ENCODE measurements at regions not wholly inside any gene's neighbourhood (a gene's known extent, or its start where the extent isn't known, plus 50 kb on each side); places are given as distances from the start of the nearest gene placed in this dataset.

DNA sequence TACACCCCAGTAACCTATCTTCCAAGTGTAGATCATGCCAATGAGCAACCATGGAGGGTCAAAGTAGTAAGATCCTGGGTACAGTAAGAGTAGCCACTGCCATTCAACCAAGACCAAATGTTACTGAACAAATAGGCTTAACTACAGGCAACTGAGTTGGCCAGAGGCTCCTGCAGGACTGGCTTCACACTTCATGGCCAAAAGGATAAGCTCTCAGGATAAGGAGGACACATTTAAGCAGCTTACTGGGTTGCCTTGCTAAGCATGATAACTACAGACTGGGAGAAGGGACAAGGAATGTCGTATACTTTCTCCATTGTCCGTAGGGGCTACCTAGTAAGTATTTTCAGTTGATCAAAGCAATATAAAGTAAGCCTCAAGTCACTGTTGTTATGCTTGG, 174.7 kb downstream of the INO80D start:
- no peaks in the 10 kb centered on the region for H3K27me3 ChIP-seq (ENCODE audit: control insufficient read depth, extremely low read depth, insufficient read depth, low read length)
- no peaks in the 10 kb centered on the region for H3K36me3 ChIP-seq (ENCODE audit: control insufficient read depth in 2 of 2, extremely low read depth in 1 of 2, insufficient read depth in 2 of 2, low read length in 2 of 2)
- dilution Hi-C loops (cut with MboI; ENCODE audit: extremely low pct_ligation_motif_present, low sequenced_read_pairs): no loop called here
- H3K9me1 ChIP-seq (ENCODE audit: control insufficient read depth, extremely low read depth, insufficient read depth, low read length): no peaks in the 10 kb centered on the region
- H3K4me2 ChIP-seq (ENCODE audit: control insufficient read depth, extremely low read depth, insufficient read depth, low read depth, low read length): no peak overlapping the region
- DNase-seq (ENCODE audit: low read depth, low spot score): no peak
- no peak overlapping the region for H2AFZ ChIP-seq (ENCODE audit: control insufficient read depth, low read length)
- FAIRE-seq: no peak
- no peaks in the 10 kb centered on the region for H3K79me2 ChIP-seq (ENCODE audit: control insufficient read depth, insufficient read depth, low read length)
- H3K9me3 ChIP-seq (ENCODE audit: control insufficient read depth, low read depth, low read length): no peaks in the 10 kb centered on the region
- H3K4me3 ChIP-seq (ENCODE audit: control insufficient read depth in 2 of 3, extremely low read depth in 1 of 3, insufficient read depth in 2 of 3, low read depth in 1 of 3, low read length in 3 of 3): no peak overlapping the region
- no peaks in the 10 kb centered on the region for H3K4me1 ChIP-seq (ENCODE audit: control insufficient read depth, extremely low read depth, insufficient read depth, low read length)
- H3K9ac ChIP-seq (ENCODE audit: control insufficient read depth, extremely low read depth, insufficient read depth, low read length): no peak overlapping the region
- TF ChIP-seq EZH2 (IDR thresholded peaks at IDR 0.05; ENCODE audit: low read length): no peak
- no peak overlapping the region for H3K27ac ChIP-seq (ENCODE audit: control insufficient read depth, insufficient read depth, low read length)
- H4K20me1 ChIP-seq (ENCODE audit: control insufficient read depth, extremely low read depth, insufficient read depth, low read length): no peaks in the 10 kb centered on the region

DNA sequence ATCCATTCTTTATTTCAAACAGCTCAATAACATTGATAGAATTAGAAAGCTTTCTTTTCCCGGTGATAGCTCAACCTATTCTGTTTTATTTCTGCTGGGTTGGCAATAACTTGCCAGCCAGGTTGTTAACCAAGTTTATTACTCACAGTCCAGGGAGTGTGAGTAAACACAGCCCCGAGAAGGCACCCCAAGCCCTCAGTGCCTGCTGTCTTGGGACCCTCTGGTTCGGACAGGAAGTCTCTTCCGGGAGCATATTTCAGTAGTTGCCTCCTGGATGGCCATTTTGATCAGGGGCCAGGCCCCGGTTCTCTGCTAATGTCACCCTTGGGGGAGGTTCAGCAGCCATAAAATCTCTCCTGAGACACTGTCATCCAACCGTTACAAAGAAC, 176.8 kb downstream of the INO80D start:
- H3K27me3 ChIP-seq (ENCODE audit: control insufficient read depth, extremely low read depth, insufficient read depth, low read length): no peaks in the 10 kb centered on the region
- H3K4me1 ChIP-seq (ENCODE audit: control insufficient read depth, extremely low read depth, insufficient read depth, low read length): no peaks in the 10 kb centered on the region
- no peak overlapping the region for H3K27ac ChIP-seq (ENCODE audit: control insufficient read depth, insufficient read depth, low read length)
- H3K79me2 ChIP-seq (ENCODE audit: control insufficient read depth, insufficient read depth, low read length): no peaks in the 10 kb centered on the region
- DNase-seq (ENCODE audit: low read depth, low spot score) (no peak), FAIRE-seq (no peak)
- H3K4me2 ChIP-seq (ENCODE audit: control insufficient read depth, extremely low read depth, insufficient read depth, low read depth, low read length): no peak overlapping the region
- no peak overlapping the region for H3K9ac ChIP-seq (ENCODE audit: control insufficient read depth, extremely low read depth, insufficient read depth, low read length)
- H3K4me3 ChIP-seq (ENCODE audit: control insufficient read depth in 2 of 3, extremely low read depth in 1 of 3, insufficient read depth in 2 of 3, low read depth in 1 of 3, low read length in 3 of 3): no peak overlapping the region
- H3K36me3 ChIP-seq (ENCODE audit: control insufficient read depth in 2 of 2, extremely low read depth in 1 of 2, insufficient read depth in 2 of 2, low read length in 2 of 2): no peaks in the 10 kb centered on the region
- TF ChIP-seq, protein P1, sequence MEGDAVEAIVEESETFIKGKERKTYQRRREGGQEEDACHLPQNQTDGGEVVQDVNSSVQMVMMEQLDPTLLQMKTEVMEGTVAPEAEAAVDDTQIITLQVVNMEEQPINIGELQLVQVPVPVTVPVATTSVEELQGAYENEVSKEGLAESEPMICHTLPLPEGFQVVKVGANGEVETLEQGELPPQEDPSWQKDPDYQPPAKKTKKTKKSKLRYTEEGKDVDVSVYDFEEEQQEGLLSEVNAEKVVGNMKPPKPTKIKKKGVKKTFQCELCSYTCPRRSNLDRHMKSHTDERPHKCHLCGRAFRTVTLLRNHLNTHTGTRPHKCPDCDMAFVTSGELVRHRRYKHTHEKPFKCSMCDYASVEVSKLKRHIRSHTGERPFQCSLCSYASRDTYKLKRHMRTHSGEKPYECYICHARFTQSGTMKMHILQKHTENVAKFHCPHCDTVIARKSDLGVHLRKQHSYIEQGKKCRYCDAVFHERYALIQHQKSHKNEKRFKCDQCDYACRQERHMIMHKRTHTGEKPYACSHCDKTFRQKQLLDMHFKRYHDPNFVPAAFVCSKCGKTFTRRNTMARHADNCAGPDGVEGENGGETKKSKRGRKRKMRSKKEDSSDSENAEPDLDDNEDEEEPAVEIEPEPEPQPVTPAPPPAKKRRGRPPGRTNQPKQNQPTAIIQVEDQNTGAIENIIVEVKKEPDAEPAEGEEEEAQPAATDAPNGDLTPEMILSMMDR (optimal IDR thresholded peaks at IDR 0.05 in 1 of 3, IDR thresholded peaks at IDR 0.05 in 1 of 3, conservative IDR thresholded peaks at IDR 0.05 in 1 of 3; ENCODE audit: extremely low read depth in 1 of 3, insufficient read depth in 2 of 3, low read length in 3 of 3): no peak
- TF ChIP-seq EZH2 (IDR thresholded peaks at IDR 0.05; ENCODE audit: low read length): no peak
- no peaks in the 10 kb centered on the region for H3K9me3 ChIP-seq (ENCODE audit: control insufficient read depth, low read depth, low read length)
- H4K20me1 ChIP-seq (ENCODE audit: control insufficient read depth, extremely low read depth, insufficient read depth, low read length): no peaks in the 10 kb centered on the region
- dilution Hi-C loops (cut with MboI; ENCODE audit: extremely low pct_ligation_motif_present, low sequenced_read_pairs): no loop called here
- H3K9me1 ChIP-seq (ENCODE audit: control insufficient read depth, extremely low read depth, insufficient read depth, low read length): no peaks in the 10 kb centered on the region
- H2AFZ ChIP-seq (ENCODE audit: control insufficient read depth, low read length): no peak overlapping the region

Measured in keratinocyte (primary cell).